Right lobe of liver (tissue), 4 donors: ENCODE measurements at regions not wholly inside any gene's neighbourhood (a gene's known extent, or its start where the extent isn't known, plus 50 kb on each side); places are given as distances from the start of the nearest gene placed in this dataset.

Experiments
- CTCF ChIP-seq, 4 donors: fragments of 200-600 bp in 3 of 4; fragments of 450-650 bp in 1 of 4; IDR thresholded peaks; one replicate each; pipeline versions ENCODE4 v1.5.1 to v1.8.0; 2016 to 2022; ENCODE audit warnings: antibody characterized with exemption in 4 of 4, mild to moderate bottlenecking in 2 of 4
- POLR2A ChIP-seq: fragments of 450-650 bp; IDR thresholded peaks from one replicate; pipeline ENCODE4 v1.6.1; 2017; ENCODE audit warnings: antibody characterized with exemption, mild to moderate bottlenecking
- donor health status: DM: no; HTN: no; CAD: no.
- donor health status: DM: no; HTN: no; CAD: no.
- donor health status: DM: no; HTN: yes; CAD: no.

GRCh38 chr11:42074306-42074705 lies 614.9 kb upstream of the LRRC4C start:
- no peak for TF ChIP-seq CTCF (IDR thresholded peaks at IDR 0.05)
- TF ChIP-seq POLR2A, result no peak
